ENCODE measurements at regions not wholly inside any gene's neighbourhood (a gene's known extent, or its start where the extent isn't known, plus 50 kb on each side); places are given as distances from the start of the nearest gene placed in this dataset.

- Mint-ChIP-seq H3K27ac (no peak overlapping the region), H3K27me3 (peaks cover 28% of the 10 kb centered on the region), H3K4me3 (ENCODE audit: low read depth) (no peak overlapping the region), H3K36me3 (ENCODE audit: insufficient read depth) (peaks cover 4% of the 10 kb centered on the region), H3K4me1 (ENCODE audit: low read depth) (peaks cover 8% of the 10 kb centered on the region), H3K9me3 (ENCODE audit: low read depth) (peaks cover 4% of the 10 kb centered on the region)
- TF ChIP-seq, protein P1, sequence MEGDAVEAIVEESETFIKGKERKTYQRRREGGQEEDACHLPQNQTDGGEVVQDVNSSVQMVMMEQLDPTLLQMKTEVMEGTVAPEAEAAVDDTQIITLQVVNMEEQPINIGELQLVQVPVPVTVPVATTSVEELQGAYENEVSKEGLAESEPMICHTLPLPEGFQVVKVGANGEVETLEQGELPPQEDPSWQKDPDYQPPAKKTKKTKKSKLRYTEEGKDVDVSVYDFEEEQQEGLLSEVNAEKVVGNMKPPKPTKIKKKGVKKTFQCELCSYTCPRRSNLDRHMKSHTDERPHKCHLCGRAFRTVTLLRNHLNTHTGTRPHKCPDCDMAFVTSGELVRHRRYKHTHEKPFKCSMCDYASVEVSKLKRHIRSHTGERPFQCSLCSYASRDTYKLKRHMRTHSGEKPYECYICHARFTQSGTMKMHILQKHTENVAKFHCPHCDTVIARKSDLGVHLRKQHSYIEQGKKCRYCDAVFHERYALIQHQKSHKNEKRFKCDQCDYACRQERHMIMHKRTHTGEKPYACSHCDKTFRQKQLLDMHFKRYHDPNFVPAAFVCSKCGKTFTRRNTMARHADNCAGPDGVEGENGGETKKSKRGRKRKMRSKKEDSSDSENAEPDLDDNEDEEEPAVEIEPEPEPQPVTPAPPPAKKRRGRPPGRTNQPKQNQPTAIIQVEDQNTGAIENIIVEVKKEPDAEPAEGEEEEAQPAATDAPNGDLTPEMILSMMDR (IDR thresholded peaks at IDR 0.05; ENCODE audit: unreplicated experiment), result no peak
- DNase-seq (ENCODE audit: low spot score, unreplicated experiment), result no peak
These were observed 177.1 kb downstream of the UACA start for GRCh38 chr15:70586241-70586640.

GRCh38 chr15:70585707-70586034 is 177.7 kb downstream of the UACA start:
- TF ChIP-seq, protein P1 (IDR thresholded peaks at IDR 0.05; ENCODE audit: unreplicated experiment), result no peak
- no peak for DNase-seq (ENCODE audit: low spot score, unreplicated experiment)
- peaks cover 28% of the 10 kb centered on the region for H3K27me3 Mint-ChIP-seq
- peak overlapping the region; percentile 64 for H3K27ac Mint-ChIP-seq
- peaks cover 3% of the 10 kb centered on the region for H3K9me3 Mint-ChIP-seq (ENCODE audit: low read depth)
- H3K36me3 Mint-ChIP-seq (ENCODE audit: insufficient read depth), result peaks cover 4% of the 10 kb centered on the region
- H3K4me3 Mint-ChIP-seq (ENCODE audit: low read depth), result peak overlapping the region; percentile 58
- peaks cover 8% of the 10 kb centered on the region for H3K4me1 Mint-ChIP-seq (ENCODE audit: low read depth)

DNA sequence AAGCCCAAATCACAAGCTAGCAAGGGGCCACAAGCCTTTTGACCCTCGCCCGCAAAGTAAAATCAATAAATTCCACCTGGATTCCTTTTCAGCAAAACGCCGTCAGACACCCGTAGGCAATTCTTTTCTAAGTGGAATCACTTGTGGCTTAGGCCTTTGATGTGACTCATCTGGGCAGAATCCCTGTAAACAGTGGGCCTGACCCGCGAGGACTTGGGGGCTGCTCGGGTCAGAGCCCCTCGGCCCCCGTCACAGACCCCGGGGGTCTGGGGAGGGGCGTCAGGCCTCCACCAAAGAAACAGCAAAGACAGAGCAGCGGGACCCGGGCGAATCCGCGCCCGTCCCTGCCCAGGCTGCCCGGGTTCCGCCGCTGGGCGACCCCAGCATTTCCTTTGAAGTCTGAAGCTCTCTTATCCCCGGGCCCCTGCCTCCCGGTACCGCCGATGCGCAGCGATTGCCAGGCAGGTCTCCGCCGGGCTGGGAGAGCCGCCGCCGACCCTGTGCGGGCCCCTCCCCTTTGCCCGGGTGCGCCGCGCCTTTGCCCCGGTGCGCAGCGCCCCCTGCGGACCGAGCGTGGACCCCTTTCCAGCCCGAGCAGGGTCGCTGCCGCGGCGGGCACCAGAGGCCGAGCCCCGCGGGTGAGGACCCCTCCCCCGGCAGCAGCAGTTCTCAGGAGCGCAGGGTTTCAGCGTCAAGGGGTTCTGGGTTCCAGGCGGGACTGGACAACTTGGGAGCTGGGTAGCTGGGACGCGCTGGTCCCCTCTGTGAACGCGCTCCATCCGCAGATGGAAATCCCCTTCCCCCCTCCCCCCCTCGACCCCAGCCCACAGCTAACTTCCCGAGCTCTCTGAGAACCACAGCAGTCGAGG is 178.3 kb downstream of the UACA start:
- peak; percentile 71 for DNase-seq (ENCODE audit: low spot score, unreplicated experiment)
- H3K4me1 Mint-ChIP-seq (ENCODE audit: low read depth), result peaks cover 8% of the 10 kb centered on the region
- peaks cover 4% of the 10 kb centered on the region for H3K36me3 Mint-ChIP-seq (ENCODE audit: insufficient read depth)
- H3K9me3 Mint-ChIP-seq (ENCODE audit: low read depth), result peaks cover 3% of the 10 kb centered on the region
- H3K27ac Mint-ChIP-seq, result peak overlapping the region; percentile 89
- TF ChIP-seq, protein P1 (IDR thresholded peaks at IDR 0.05; ENCODE audit: unreplicated experiment), result peak; percentile 88
- peaks cover 28% of the 10 kb centered on the region for H3K27me3 Mint-ChIP-seq
- peak overlapping the region; percentile 63 for H3K4me3 Mint-ChIP-seq (ENCODE audit: low read depth)

GRCh38 chr15:70584441-70584837 is 178.9 kb downstream of the UACA start:
- peaks cover 8% of the 10 kb centered on the region for H3K4me1 Mint-ChIP-seq (ENCODE audit: low read depth)
- H3K9me3 Mint-ChIP-seq (ENCODE audit: low read depth), result peaks cover 2% of the 10 kb centered on the region
- peak overlapping the region; percentile 89 for H3K27ac Mint-ChIP-seq
- no peak for DNase-seq (ENCODE audit: low spot score, unreplicated experiment)
- TF ChIP-seq, protein P1 (IDR thresholded peaks at IDR 0.05; ENCODE audit: unreplicated experiment), result no peak
- H3K27me3 Mint-ChIP-seq, result peaks cover 34% of the 10 kb centered on the region
- H3K4me3 Mint-ChIP-seq (ENCODE audit: low read depth), result peak overlapping the region; percentile 63
- H3K36me3 Mint-ChIP-seq (ENCODE audit: insufficient read depth), result peaks cover 4% of the 10 kb centered on the region

DNA sequence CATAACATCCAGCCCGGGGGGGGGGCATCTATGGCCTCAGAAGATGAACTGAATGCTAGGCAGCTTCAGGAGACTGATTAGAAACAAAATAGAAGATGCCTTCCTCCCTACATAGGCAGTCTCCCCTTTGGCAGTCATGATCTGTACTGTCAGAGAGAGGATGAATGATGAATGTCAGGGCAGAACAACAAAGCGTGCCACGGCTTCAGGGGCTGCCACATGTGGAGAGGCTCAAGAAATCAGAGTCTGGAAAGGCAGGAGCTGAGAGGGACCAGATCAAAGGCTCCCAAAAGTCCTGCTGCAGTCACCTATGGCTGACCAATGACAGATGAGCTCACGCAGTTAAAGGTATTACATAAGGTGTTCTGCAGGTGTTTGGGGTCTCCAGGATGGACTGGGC is 180.4 kb downstream of the UACA start:
- Mint-ChIP-seq H3K27ac (no peak overlapping the region), H3K4me3 (ENCODE audit: low read depth) (no peak overlapping the region), H3K9me3 (ENCODE audit: low read depth) (no peaks in the 10 kb centered on the region), H3K4me1 (ENCODE audit: low read depth) (peaks cover 8% of the 10 kb centered on the region), H3K27me3 (peaks cover 27% of the 10 kb centered on the region), H3K36me3 (ENCODE audit: insufficient read depth) (peaks cover 2% of the 10 kb centered on the region)
- TF ChIP-seq, protein P1 (IDR thresholded peaks at IDR 0.05; ENCODE audit: unreplicated experiment), result no peak
- no peak for DNase-seq (ENCODE audit: low spot score, unreplicated experiment)

All from progenitor cell of endocrine pancreas (in vitro differentiated cells).